GM19455 (cell line): ENCODE measurements at regions not wholly inside any gene's neighbourhood (a gene's known extent, or its start where the extent isn't known, plus 50 kb on each side); places are given as distances from the start of the nearest gene placed in this dataset.
A peak's percentile ranks its signal among the peaks of the same experiment; 100 is the strongest.

ENCODE experiments used
- ATAC-seq: cut with Tn5 transposase; IDR thresholded peaks from one replicate; pipeline ENCODE4 v1.9.1; 2021; ENCODE audit not compliant: unreplicated experiment

DNA sequence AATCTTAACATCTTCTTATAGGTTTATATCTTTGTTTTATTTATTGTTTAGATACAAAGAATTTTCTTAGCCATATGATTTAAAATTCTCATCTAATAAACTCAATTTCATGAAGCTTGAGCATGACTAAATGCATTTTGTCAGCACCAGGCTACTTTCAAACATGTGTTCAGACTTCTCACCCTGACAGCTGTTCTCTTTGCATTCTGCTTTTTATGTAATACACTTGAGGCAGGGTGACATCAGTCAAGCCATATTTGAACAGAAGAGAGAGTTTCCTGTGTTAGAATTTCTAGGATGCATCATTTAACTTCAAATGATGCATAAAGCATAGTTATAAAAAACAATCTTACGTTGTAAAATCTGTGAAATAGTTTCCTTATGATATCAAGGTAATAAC lies 1295.1 kb upstream of the PCDH20 start:
- ATAC-seq: no peak

- ATAC-seq: no peak
These were observed 1290.4 kb upstream of the PCDH20 start for GRCh38 chr13:62706048-62706447.

DNA sequence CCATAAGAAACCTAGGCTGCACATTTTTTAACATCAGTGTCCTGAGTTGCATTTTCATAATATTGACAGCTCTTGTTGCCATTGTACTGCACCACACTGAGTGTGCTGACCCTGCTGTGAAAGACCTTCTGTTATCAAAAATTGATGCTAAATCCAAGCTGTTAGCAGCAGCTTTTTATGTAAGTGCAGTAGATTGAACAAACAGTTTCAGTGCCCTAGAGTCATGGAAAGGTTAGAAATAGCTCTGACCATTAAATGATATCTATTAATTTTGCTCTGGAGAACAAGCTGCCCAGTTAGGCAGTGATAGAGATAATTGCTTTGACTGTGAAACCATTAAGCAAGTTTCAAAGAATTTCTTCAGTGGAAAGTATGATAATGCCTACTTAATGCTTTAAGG lies 1289.2 kb upstream of the PCDH20 start:
- ATAC-seq: no peak

- ATAC-seq: no peak
These were observed 1286.9 kb upstream of the PCDH20 start for GRCh38 chr13:62702502-62702901.

GRCh38 chr13:62697701-62698100 lies 1282.1 kb upstream of the PCDH20 start:
- ATAC-seq: no peak

- ATAC-seq: no peak
These were observed 1280.8 kb upstream of the PCDH20 start for GRCh38 chr13:62696490-62696889.

DNA sequence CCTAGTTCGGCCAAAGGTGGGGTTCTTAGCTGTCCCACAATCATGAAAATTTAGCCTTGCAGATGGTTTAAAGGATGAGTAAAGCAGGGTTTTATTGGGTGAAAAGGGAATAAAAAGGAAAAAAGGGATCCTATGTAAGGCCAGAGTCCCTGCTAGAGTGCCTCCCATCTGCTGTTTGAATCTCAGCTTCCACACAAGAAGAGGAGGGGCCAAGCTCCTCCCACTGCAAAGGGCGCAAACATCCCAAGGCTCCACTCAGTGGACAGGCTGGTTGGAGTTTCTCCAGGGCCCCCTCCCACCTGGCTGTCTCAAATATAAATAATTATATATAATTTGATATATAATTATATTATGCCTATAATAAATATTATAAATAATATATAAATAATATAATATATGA lies 1272.1 kb upstream of the PCDH20 start:
- no peak for ATAC-seq

GRCh38 chr13:62684359-62684758 lies 1268.7 kb upstream of the PCDH20 start:
- no peak for ATAC-seq

GRCh38 chr13:62682788-62683187 lies 1267.1 kb upstream of the PCDH20 start:
- ATAC-seq: no peak

DNA sequence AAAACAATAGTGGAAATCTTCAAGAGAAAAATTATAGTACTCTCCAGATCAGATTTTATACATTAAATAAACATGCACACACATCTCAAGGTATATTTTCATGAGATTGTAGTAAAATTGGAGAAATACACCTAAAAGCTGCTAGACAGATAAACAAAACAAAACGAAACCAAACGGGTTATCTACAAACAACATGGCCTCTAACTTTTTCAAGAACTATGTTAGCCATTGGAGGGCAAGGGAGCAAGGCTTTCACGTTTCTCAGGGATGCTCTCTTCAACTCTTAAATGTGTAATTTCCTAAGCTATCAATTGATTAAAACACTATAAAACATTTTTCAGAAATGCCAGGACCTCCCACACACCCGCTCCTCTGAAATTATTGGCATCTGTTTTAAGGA lies 1262.4 kb upstream of the PCDH20 start:
- no peak for ATAC-seq

GRCh38 chr13:62663767-62664166 lies 1248.1 kb upstream of the PCDH20 start:
- no peak for ATAC-seq

- ATAC-seq: no peak
These were observed 1243.7 kb upstream of the PCDH20 start for GRCh38 chr13:62659365-62659764.

DNA sequence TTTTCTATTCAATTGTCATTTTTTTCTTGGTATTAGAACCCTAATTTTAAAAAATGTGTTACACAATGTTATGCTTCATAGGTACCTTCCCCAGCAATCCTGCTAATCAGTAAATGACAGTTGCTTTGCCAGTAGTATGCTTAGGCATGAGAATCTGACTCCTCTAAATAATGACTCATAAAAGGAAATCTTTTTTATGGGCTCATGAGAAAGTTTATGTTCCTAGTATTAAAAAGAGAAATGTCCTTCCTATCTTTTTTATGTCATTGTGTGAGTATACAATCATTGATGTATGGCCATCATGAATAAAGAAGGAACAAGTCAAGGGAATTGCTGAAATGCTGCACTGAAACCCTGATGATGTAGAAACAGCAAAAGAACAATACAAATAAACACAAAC lies 1237.7 kb upstream of the PCDH20 start:
- ATAC-seq: no peak

DNA sequence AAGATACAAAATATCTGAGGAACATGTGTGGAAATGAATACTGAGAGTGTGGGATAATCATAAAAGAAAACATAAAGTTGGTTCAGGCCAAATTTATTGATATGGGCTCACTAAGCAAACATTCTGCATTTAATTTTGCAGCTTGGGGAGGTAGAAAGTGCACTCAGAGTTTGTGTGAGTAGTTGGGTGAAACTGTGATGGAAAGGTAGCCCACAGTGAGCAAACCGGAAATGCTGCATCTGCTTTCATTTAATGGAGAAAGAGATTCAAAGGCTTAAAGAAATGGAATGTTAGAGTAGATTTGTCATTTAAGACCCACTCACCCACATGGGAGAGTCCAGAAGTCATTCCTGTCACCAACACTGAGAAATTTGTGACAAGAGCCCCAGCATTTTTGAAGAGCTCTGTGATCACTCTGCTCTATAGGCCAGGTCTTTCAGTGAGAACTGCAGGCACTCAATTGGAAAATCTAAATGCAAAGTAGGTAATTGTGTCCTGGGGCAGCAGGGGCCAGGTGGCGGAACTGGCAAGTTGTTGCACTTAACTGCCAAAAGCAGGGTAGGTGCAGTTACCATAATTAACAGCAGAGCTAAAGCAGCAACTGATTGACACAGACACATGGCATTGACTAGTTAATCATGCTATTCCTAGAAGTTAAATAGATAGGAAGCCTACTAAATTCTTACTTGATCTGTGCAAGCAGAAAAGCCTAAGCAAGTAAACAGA lies 1228.3 kb upstream of the PCDH20 start:
- ATAC-seq: peak; percentile 74

GRCh38 chr13:62643007-62643483 lies 1227.4 kb upstream of the PCDH20 start:
- ATAC-seq: no peak

DNA sequence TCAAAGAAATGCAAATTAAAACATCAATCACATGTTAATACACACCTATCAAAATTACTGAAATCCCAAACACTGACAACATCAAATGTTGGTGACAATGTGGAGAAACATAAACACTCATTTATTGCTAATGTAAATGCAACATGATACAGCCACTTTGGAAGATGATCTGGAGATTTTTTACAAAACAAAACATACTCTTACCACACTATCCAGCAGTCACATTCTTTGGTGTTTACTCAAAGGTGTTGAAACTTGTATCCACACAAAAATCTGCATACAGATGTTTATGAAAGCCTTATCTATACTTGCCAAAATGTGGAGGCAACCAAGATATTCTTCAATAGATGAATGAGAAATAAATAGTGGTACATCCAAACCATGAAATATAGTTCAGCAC lies 1219.5 kb upstream of the PCDH20 start:
- no peak for ATAC-seq

- no peak for ATAC-seq
These were observed 1217.8 kb upstream of the PCDH20 start for GRCh38 chr13:62633448-62633847.

DNA sequence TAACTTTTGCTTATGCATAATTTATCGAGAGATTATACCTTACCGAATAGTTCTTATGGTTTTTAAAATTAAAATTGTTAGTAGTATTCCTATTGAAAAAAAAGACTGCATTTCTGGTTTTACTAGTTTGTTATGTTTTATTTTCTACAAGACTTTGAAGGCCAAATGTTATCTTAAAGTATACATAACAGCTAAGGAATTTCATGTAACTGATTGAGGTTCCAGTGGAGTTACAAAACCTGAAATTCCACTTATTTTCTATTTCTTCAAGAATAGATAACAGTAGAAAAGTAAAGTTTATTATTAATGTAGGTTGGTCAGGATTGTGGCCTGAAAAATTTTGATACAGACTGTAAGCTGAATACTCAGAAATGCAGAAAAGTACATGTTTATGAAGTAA lies 1216.0 kb upstream of the PCDH20 start:
- no peak for ATAC-seq

DNA sequence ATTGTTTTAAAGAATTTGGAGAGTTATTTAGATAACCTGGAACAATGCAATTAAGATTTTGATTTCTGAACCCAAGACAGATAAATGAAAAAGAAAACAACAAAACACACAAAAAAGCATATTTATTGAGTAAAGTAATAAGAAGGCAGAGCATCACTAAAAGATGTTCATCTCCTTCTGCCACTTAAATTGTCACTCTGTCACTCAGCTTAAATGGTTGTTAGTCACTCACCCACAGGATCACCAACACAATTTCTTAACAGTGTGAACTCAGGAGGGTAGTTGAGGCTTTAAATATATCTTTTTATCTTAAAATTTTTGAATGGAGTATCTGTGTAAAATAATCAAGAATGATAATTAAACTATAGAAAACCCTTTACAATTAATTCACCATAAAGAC lies 1215.5 kb upstream of the PCDH20 start:
- ATAC-seq: no peak

GRCh38 chr13:62629618-62630017 lies 1214.0 kb upstream of the PCDH20 start:
- no peak for ATAC-seq

DNA sequence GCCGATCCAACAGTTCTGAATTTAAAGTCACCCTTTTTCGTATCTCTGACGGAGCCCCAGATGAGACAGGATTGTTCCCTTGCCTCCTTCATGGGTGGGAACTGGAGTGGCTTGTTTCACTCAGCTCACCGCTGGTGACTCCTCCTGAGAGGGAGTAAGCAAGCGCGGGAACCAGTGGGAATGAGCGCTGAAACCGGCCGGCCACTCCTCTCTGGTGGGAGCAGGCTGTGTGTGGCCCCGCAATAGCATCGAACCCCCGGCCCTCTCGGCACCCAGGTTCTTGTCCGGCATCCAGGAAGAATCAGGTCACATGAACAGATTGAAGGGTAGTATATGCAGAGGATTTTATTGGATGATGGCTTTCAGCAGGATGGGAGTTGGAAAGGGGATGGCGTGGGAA lies 1211.6 kb upstream of the PCDH20 start:
- no peak for ATAC-seq

GRCh38 chr13:62626771-62627170 lies 1211.1 kb upstream of the PCDH20 start:
- no peak for ATAC-seq

GRCh38 chr13:62625214-62625881 lies 1209.7 kb upstream of the PCDH20 start:
- no peak for ATAC-seq
